ENCODE measurements at regions not wholly inside any gene's neighbourhood (a gene's known extent, or its start where the extent isn't known, plus 50 kb on each side); places are given as distances from the start of the nearest gene placed in this dataset.

DNA sequence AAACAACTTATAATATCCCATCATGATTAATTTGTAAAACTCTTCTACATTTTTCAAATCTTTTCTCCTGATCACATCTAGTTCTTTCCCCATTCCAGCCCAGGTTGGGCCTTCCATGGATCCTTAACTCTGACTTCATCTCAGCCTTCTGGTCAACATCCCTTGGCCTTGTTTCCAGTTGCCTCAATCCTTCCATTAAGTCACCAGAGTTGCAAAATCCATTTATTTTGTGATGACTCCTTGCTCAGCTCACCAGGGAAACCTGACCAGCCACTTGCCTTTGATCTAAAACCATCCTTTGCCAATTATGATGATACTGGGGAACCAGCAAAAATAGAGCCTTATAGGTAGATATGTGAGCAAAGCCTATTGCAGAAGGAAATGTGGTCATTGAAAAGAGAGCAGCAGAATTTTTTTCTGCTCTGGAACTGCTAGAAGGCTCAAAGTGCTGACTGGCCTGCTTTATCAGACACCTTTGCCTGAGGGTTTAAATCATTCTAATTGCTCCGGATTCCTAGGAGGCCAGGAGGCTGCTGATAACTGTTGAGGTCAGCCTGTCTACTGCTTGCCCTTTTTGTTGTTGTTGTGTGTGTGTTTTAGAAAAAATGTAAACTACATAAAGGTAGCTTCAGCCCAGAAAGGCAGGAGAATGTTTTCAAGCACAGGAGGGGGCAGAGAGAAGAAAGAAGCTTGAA, 512.2 kb upstream of the GRIA1 start:
- no peaks in the 10 kb centered on the region for H3K4me1 Mint-ChIP-seq (ENCODE audit: low read depth)
- no peaks in the 10 kb centered on the region for H3K27me3 Mint-ChIP-seq
- no peak overlapping the region for H3K27ac Mint-ChIP-seq
- no peak overlapping the region for H3K4me3 Mint-ChIP-seq
- no peaks in the 10 kb centered on the region for H3K36me3 Mint-ChIP-seq (ENCODE audit: low read depth)
- DNase-seq = no peak
- H3K9me3 Mint-ChIP-seq = peaks cover 19% of the 10 kb centered on the region

DNA sequence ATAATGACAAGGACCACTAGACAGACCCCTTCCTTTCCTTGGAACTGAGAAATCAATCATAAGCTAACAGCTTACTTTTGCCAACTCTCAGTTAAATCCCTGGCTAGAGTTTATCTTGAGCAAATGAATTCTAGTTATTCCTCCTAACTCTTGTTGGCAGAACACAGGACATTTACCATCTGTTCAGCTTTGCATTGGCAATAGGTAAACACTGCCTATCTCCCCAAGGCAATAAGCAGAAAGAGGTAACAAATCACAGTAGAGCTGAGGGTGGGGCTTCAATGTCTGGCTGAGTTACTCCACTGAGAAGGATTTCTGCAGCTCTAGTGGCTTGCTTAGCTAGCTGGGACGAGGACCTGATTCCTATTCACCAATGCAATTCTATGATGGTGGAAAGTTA, 503.3 kb upstream of the GRIA1 start:
- no peaks in the 10 kb centered on the region for H3K4me1 Mint-ChIP-seq (ENCODE audit: low read depth)
- no peaks in the 10 kb centered on the region for H3K27me3 Mint-ChIP-seq
- H3K9me3 Mint-ChIP-seq = peaks cover 1% of the 10 kb centered on the region
- H3K4me3 Mint-ChIP-seq = no peak overlapping the region
- DNase-seq = no peak
- no peaks in the 10 kb centered on the region for H3K36me3 Mint-ChIP-seq (ENCODE audit: low read depth)
- no peak overlapping the region for H3K27ac Mint-ChIP-seq

DNA sequence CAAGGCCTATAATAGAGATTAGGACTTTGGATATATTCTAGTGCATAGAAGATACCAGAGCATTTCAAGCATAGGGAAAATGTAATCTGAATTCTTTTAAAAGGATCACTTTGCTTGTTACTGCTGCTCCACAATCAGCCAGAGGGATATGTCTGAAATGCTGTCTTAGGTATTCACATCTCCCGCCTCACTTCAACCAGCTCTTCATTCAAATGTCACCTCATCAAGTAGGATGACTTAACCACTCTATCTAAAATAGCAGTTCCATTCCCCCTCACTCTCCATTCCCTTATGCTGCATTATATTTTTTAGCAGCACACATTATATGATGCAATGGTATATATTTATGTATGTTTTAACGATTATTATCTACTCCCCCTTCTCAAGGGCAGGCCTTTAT, 500.3 kb upstream of the GRIA1 start:
- Mint-ChIP-seq H3K27ac (no peak overlapping the region), H3K27me3 (no peaks in the 10 kb centered on the region), H3K36me3 (ENCODE audit: low read depth) (no peaks in the 10 kb centered on the region), H3K4me1 (ENCODE audit: low read depth) (no peaks in the 10 kb centered on the region), H3K9me3 (peaks cover 1% of the 10 kb centered on the region), H3K4me3 (no peak overlapping the region)
- DNase-seq = no peak

DNA sequence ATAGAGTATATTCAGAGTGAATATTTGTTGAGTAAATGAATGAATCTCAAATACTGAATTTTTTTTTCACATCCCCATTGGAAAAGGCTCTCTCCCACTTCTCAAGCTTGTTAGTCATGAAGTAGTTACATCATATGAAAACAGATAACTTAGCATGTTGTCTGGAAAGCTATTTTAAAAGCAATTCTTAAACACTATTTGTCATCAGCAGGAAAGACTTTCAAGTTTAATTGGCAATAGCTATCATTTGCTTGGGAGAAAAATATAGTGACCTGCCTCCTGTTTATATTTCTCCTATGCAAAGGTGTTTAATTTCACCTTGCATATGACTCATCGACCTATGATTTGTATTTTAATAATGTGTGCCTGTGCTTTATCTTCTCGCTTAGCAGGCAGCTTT, 499.8 kb upstream of the GRIA1 start:
- Mint-ChIP-seq H3K27me3 (no peaks in the 10 kb centered on the region), H3K9me3 (peaks cover 1% of the 10 kb centered on the region), H3K4me3 (no peak overlapping the region), H3K4me1 (ENCODE audit: low read depth) (no peaks in the 10 kb centered on the region), H3K27ac (no peak overlapping the region), H3K36me3 (ENCODE audit: low read depth) (no peaks in the 10 kb centered on the region)
- DNase-seq = no peak

DNA sequence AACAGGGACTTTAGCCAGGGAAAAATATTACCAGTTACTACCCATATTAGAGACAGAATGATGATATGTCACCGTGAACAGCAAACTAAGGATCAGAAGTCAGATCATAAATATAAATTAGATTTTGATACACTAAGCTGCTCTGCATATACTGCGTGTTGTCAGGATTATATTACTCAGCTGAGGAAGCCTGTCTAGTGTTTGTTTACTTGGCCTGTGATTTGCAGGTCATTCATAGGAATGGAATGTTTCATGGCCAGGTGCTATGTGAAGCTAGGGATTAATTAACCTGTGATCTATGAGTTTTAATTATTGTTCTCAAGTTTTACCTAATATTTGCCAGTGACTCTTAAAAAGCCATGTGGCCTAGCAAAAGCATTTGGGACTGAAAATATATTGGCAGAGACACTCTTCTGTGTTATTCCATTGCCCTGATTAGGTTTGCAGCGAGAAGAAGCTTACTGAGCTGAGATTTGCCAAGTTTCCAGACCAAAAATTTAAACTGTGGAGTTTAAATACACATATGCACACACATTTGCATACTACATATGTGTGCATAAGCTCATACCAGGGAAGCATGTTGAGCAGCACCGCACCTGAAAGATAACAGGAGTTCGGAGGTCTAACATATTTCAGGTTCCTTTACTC, 496.3 kb upstream of the GRIA1 start:
- Mint-ChIP-seq H3K9me3 (peaks cover 4% of the 10 kb centered on the region), H3K27ac (no peak overlapping the region), H3K36me3 (ENCODE audit: low read depth) (no peaks in the 10 kb centered on the region), H3K4me3 (no peak overlapping the region), H3K4me1 (ENCODE audit: low read depth) (no peaks in the 10 kb centered on the region), H3K27me3 (no peaks in the 10 kb centered on the region)
- no peak for DNase-seq

DNA sequence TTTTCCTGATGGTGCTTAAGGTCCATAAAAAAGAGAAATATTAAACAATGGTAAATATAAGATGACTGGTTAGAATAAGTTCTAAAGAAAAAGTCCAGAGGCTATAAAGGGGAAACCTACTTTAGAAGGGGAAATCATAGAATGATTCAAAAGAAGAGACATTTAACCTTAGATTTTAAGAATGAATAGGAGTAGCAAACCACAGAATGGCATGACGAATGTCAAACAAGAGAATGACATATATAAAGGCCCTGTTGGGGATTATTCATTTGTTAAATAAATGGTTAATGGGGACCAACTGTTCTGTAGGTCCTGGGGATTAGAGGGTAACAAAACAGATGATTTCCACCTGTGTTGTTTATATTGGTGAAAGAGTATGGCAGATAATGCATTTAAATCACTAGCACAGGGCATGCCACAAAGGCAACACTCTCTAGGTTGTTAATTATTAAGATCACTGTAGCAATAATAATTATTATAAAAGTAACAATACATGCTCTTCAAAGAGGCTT, 495.2 kb upstream of the GRIA1 start:
- H3K4me1 Mint-ChIP-seq (ENCODE audit: low read depth) = no peaks in the 10 kb centered on the region
- no peak overlapping the region for H3K4me3 Mint-ChIP-seq
- H3K36me3 Mint-ChIP-seq (ENCODE audit: low read depth) = no peaks in the 10 kb centered on the region
- H3K27ac Mint-ChIP-seq = no peak overlapping the region
- no peaks in the 10 kb centered on the region for H3K27me3 Mint-ChIP-seq
- peaks cover 5% of the 10 kb centered on the region for H3K9me3 Mint-ChIP-seq
- no peak for DNase-seq

DNA sequence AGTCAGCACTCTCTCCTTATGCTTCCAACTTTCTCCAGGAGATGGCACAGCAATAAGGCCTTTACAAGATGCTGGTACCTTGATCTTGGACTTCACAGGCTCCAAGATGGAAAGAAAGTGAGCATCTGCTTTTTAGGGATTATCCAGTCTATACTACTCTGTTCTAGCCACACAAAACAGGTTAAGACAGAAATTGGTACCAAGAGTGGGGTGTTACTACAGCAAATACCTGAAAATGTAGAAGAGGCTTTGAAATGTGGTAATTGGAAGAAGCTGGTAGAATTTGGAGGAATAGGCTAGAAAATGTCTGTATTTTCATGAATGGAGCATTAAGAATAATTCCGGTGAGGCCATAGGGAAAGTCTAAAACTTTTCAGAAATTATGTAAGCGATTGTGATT, 484.8 kb upstream of the GRIA1 start:
- peaks cover 13% of the 10 kb centered on the region for H3K9me3 Mint-ChIP-seq
- no peak overlapping the region for H3K27ac Mint-ChIP-seq
- no peaks in the 10 kb centered on the region for H3K36me3 Mint-ChIP-seq (ENCODE audit: low read depth)
- no peak overlapping the region for H3K4me3 Mint-ChIP-seq
- no peak for DNase-seq
- no peaks in the 10 kb centered on the region for H3K27me3 Mint-ChIP-seq
- no peaks in the 10 kb centered on the region for H3K4me1 Mint-ChIP-seq (ENCODE audit: low read depth)

DNA sequence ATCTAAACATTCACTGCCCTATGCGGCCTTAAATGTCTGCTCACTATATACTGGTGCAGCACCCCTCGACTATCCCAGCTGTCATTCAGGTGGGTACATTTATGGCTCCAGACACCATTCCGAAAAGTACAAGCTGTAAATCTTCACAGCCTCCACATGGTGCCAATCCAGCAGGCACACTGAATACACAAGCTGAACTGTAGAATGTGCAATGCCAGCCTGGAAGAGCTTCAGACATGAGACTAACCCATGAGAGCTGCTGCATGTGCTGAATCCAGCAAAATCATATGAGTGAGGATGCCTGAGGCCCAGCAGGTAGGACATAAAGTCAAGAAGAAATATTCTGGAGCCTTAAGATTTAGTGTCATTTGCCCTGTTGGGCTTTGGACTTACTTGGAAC, 483.8 kb upstream of the GRIA1 start:
- DNase-seq = no peak
- Mint-ChIP-seq H3K36me3 (ENCODE audit: low read depth) (no peaks in the 10 kb centered on the region), H3K27ac (no peak overlapping the region), H3K9me3 (peaks cover 12% of the 10 kb centered on the region), H3K4me3 (no peak overlapping the region), H3K27me3 (no peaks in the 10 kb centered on the region), H3K4me1 (ENCODE audit: low read depth) (no peaks in the 10 kb centered on the region)

DNA sequence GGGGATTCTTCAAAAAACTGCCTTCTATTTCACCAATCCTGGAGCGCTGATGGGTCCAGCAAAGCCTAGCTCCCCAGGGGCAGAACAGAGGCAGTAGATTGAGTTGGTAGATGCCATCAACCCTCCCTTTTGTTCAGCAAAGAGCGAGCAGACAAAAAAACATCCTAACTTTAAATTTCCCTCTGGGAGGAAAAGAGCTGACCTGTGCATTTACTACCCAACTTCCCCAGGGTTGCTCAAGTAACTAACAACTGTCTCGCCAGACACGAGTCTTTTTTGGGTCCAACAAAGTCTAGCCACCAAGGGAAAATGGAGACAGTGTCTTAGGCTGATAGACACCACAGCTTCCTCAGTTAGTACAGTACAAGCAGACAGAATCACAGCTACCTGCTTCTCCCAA, 476.3 kb upstream of the GRIA1 start:
- no peaks in the 10 kb centered on the region for H3K36me3 Mint-ChIP-seq (ENCODE audit: low read depth)
- H3K27ac Mint-ChIP-seq = no peak overlapping the region
- H3K4me1 Mint-ChIP-seq (ENCODE audit: low read depth) = no peaks in the 10 kb centered on the region
- H3K27me3 Mint-ChIP-seq = no peaks in the 10 kb centered on the region
- no peak overlapping the region for H3K4me3 Mint-ChIP-seq
- peaks cover 12% of the 10 kb centered on the region for H3K9me3 Mint-ChIP-seq
- no peak for DNase-seq

DNA sequence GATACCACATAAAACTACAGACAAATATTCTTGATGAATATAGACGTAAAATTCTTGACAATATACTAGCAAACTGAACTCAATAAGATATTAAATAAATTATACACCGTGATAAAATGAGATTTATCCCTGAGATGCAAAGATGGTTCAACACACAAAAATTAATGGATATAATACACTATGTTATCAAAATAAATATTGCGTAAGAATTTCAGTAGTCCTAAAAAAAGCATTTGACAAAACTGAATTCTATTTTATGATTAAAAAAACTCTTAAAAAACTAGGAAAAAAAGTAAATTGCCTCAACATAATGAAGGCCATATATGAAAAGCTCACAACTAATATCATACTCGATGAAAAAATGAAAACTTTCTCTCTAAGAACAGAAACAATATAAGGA, 472.3 kb upstream of the GRIA1 start:
- H3K27ac Mint-ChIP-seq = no peak overlapping the region
- H3K4me1 Mint-ChIP-seq (ENCODE audit: low read depth) = no peaks in the 10 kb centered on the region
- H3K9me3 Mint-ChIP-seq = peaks cover 19% of the 10 kb centered on the region
- H3K36me3 Mint-ChIP-seq (ENCODE audit: low read depth) = no peaks in the 10 kb centered on the region
- no peak for DNase-seq
- H3K27me3 Mint-ChIP-seq = no peaks in the 10 kb centered on the region
- H3K4me3 Mint-ChIP-seq = no peak overlapping the region

DNA sequence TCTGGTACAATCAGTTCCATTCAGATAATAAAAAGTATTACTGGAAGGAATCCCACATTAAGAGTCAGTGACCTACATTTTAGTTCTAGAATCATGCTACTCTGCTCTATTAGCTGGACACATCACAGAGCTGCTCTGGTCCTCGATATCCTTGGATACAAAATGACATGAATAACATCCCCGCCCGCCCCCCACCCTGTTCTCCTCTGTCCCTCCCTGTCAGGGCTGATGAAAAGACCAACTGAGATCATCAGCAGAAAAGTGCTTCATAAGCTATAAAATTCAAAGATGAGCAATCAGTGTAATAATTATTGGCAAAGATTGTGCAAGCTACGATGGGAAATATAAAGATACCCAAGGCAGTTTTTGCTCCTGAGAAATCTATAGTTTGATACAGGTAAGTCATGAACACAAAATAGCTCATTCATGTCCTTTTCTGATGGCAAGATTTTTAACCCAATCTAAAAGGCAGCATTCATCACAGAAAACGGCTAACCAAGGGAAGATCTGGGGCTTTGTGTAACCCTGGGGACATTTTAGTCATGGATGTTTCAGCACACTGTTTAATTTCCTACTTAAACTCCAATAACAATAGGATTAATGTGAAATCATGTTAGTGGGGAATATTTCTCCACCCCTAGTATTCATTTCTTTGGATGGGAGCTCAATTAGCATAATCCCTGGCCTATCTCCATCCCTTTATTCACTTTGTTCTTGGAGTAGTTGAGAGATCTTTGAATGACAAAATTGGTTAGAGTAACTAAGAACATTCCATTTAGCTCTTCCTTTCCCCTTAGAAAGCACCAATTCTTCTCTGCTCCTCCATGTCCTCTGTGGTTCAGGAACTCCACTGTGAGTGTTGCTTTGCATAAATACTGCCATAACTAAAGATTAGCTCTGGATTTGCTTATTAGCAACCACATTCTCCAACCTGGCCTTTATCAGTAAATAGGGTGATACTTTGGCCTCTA, 459.4 kb upstream of the GRIA1 start:
- no peaks in the 10 kb centered on the region for H3K4me1 Mint-ChIP-seq (ENCODE audit: low read depth)
- H3K36me3 Mint-ChIP-seq (ENCODE audit: low read depth) = no peaks in the 10 kb centered on the region
- no peaks in the 10 kb centered on the region for H3K27me3 Mint-ChIP-seq
- DNase-seq = no peak
- peaks cover 10% of the 10 kb centered on the region for H3K9me3 Mint-ChIP-seq
- no peak overlapping the region for H3K4me3 Mint-ChIP-seq
- no peak overlapping the region for H3K27ac Mint-ChIP-seq

DNA sequence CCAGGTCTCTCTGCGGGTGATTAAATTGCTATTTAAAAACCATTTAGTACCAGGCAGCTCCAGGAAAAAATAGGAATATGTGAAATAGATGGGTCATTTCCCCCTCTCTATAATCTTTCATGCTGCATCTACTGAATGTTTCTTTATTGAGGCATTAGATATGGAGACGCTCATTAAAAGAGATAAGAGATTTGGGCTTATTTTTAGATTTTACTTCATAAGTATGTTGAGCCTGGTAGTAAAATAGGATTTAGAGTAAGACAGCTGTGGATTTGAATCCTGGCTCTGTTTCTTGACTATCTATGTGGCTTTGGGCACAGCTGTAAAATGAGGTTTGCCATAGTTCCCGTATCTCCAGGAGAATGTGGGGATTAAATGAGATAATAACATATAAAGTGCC, 451.0 kb upstream of the GRIA1 start:
- no peak overlapping the region for H3K4me3 Mint-ChIP-seq
- no peaks in the 10 kb centered on the region for H3K36me3 Mint-ChIP-seq (ENCODE audit: low read depth)
- no peaks in the 10 kb centered on the region for H3K27me3 Mint-ChIP-seq
- no peaks in the 10 kb centered on the region for H3K4me1 Mint-ChIP-seq (ENCODE audit: low read depth)
- no peak for DNase-seq
- H3K9me3 Mint-ChIP-seq = peaks cover 3% of the 10 kb centered on the region
- no peak overlapping the region for H3K27ac Mint-ChIP-seq

DNA sequence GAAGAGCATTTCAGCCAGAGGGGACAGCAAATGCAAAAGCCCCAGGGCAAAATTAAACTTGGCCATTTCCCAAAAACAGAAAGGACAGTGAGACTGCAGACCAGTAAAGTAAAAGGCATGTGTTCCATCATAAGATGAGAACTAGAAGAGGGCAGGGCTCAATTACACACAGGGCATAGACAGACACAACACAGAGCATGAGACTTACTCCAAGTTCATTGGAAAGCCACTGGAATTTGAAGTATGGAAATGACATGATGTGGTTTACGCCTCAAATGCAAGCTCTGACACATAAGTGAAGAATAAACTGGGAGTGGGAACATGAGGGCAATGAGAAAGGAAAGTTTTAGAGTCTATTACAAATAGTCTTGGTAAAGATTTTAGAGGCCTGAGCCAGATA, 446.6 kb upstream of the GRIA1 start:
- Mint-ChIP-seq H3K27me3 (no peaks in the 10 kb centered on the region), H3K9me3 (peaks cover under 1% of the 10 kb centered on the region), H3K4me3 (no peak overlapping the region), H3K4me1 (ENCODE audit: low read depth) (no peaks in the 10 kb centered on the region), H3K36me3 (ENCODE audit: low read depth) (no peaks in the 10 kb centered on the region), H3K27ac (no peak overlapping the region)
- DNase-seq = no peak

DNA sequence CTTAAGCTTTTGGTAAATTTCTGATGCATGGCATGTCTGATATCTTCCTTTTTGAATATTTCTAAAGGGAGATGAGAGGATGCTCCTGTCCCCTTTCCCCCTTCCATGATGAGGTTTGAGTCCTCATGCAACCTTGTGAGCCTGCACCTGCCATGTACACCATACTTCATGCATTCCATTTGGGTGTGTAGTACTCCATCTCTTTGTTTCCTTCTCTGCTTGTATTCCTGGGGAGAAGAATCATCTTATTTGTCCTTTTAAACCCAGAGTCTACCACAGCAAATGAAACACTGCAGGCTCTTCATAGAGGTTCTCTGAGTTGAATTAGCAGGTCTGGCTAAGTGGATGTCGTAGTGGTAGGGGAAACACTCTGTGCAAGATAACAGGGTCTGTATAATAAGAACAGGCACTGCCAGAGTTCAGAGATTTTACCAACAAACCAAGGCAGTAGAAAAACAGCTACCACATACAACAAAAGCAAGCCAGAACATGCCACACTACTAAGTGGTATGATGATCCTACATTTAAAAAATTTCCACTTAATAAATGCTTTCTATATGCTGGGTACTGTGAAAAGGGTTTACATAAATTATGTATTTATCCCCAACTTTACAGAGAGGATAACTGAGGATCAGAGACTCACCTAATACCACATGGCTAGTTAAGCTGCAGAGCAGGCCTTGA, 439.8 kb upstream of the GRIA1 start:
- Mint-ChIP-seq H3K27me3 (no peaks in the 10 kb centered on the region), H3K27ac (no peak overlapping the region), H3K9me3 (peaks cover 7% of the 10 kb centered on the region), H3K4me3 (no peak overlapping the region), H3K36me3 (ENCODE audit: low read depth) (no peaks in the 10 kb centered on the region), H3K4me1 (ENCODE audit: low read depth) (no peaks in the 10 kb centered on the region)
- no peak for DNase-seq

Data from activated T-cell treated with anti-CD3 and anti-CD28 coated beads, Interleukin-2, amount 50 U/mL, for 24 hours (primary cell).